ENCODE measurements at regions not wholly inside any gene's neighbourhood (a gene's known extent, or its start where the extent isn't known, plus 50 kb on each side); places are given as distances from the start of the nearest gene placed in this dataset.

GRCh38 chr6:98716341-98716740 lies 118.0 kb upstream of the POU3F2 start:
- TF ChIP-seq CTCF (IDR thresholded peaks at IDR 0.05; ENCODE audit: control insufficient read depth, extremely low read depth, insufficient read depth), result no peak
- no peak for DNase-seq (ENCODE audit: low read depth)
- H3K4me3 ChIP-seq (ENCODE audit: low read depth, low read length), result no peak overlapping the region

- no peak for DNase-seq (ENCODE audit: low read depth)
- H3K4me3 ChIP-seq (ENCODE audit: low read depth, low read length), result no peak overlapping the region
- no peak for TF ChIP-seq CTCF (IDR thresholded peaks at IDR 0.05; ENCODE audit: control insufficient read depth, extremely low read depth, insufficient read depth)
Measured at GRCh38 chr6:98717322-98717877, 117.0 kb upstream of the POU3F2 start.

GRCh38 chr6:98717988-98718387 lies 116.4 kb upstream of the POU3F2 start:
- H3K4me3 ChIP-seq (ENCODE audit: low read depth, low read length), result no peak overlapping the region
- no peak for DNase-seq (ENCODE audit: low read depth)
- TF ChIP-seq CTCF (IDR thresholded peaks at IDR 0.05; ENCODE audit: control insufficient read depth, extremely low read depth, insufficient read depth), result no peak

GRCh38 chr6:98724537-98724936 lies 109.8 kb upstream of the POU3F2 start:
- no peak for TF ChIP-seq CTCF (IDR thresholded peaks at IDR 0.05; ENCODE audit: control insufficient read depth, extremely low read depth, insufficient read depth)
- DNase-seq (ENCODE audit: low read depth), result no peak
- H3K4me3 ChIP-seq (ENCODE audit: low read depth, low read length), result no peak overlapping the region

GRCh38 chr6:98747273-98747672 lies 87.1 kb upstream of the POU3F2 start:
- TF ChIP-seq CTCF (IDR thresholded peaks at IDR 0.05; ENCODE audit: control insufficient read depth, extremely low read depth, insufficient read depth), result no peak
- H3K4me3 ChIP-seq (ENCODE audit: low read depth, low read length), result no peak overlapping the region
- no peak for DNase-seq (ENCODE audit: low read depth)

GRCh38 chr6:98747960-98748359 lies 86.4 kb upstream of the POU3F2 start:
- DNase-seq (ENCODE audit: low read depth), result no peak
- TF ChIP-seq CTCF (IDR thresholded peaks at IDR 0.05; ENCODE audit: control insufficient read depth, extremely low read depth, insufficient read depth), result no peak
- H3K4me3 ChIP-seq (ENCODE audit: low read depth, low read length), result no peak overlapping the region

- no peak for DNase-seq (ENCODE audit: low read depth)
- H3K4me3 ChIP-seq (ENCODE audit: low read depth, low read length), result no peak overlapping the region
- TF ChIP-seq CTCF (IDR thresholded peaks at IDR 0.05; ENCODE audit: control insufficient read depth, extremely low read depth, insufficient read depth), result no peak
Measured at GRCh38 chr6:98759459-98759858, 74.9 kb upstream of the POU3F2 start.
